H1 (cell line): ENCODE measurements at regions not wholly inside any gene's neighbourhood (a gene's known extent, or its start where the extent isn't known, plus 50 kb on each side); places are given as distances from the start of the nearest gene placed in this dataset.

Experiments used
- CTCF ChIA-PET: fragments of 300-600 bp; sonication (Branson Sonifier 250); formaldehyde crosslinking; loops from one replicate; lab custom pipeline; 2021; ENCODE audit not compliant: partially characterized antibody; lab: Charles Lee
- POLR2A ChIA-PET: fragments of 300-600 bp; sonication (Branson Sonifier 250); formaldehyde crosslinking; loops from one replicate; lab custom pipeline; 2021; ENCODE audit warnings: inconsistent platforms; ENCODE audit not compliant: partially characterized antibody; lab: Charles Lee
- DNase-seq, 2 experiments: peaks; one replicate each; pipeline versions ENCODE4 v3.0.0 to v3.0.0-alpha.2; 2010 to 2022; ENCODE audit warnings: low spot score in 2 of 2, low read depth in 1 of 2, mixed read lengths in 1 of 2
- FAIRE-seq: peaks from 2 replicates; lab custom pipeline; 2011; peaks lifted over from hg19 to GRCh38; lab: Jason Lieb, UNC
- H2AFZ ChIP-seq: 2 replicates; pipeline ENCODE4 v1.8.1; 2012; ENCODE audit warnings: low read length, inconsistent platforms
- H2AK5ac ChIP-seq: 2 replicates; pipeline ENCODE4 v1.6.1; 2013; ENCODE audit warnings: low read depth, low read length
- H2BK120ac ChIP-seq: replicated peaks from 2 replicates; pipeline ENCODE3; 2013; ENCODE audit warnings: low read depth, low read length, inconsistent platforms
- H2BK12ac ChIP-seq: 2 replicates; pipeline ENCODE4 v1.6.1; 2013; ENCODE audit warnings: low read depth, low read length
- H2BK15ac ChIP-seq: 2 replicates; pipeline ENCODE4 v1.6.1; 2013; ENCODE audit warnings: low read length
- H2BK20ac ChIP-seq: 2 replicates; pipeline ENCODE4 v1.6.1; 2013; ENCODE audit warnings: low read length
- H2BK5ac ChIP-seq: 2 replicates; pipeline ENCODE4 v1.6.1; 2013; ENCODE audit warnings: low read depth, low read length
- H3K14ac ChIP-seq: 2 replicates; pipeline ENCODE4 v1.6.1; 2013; ENCODE audit warnings: inconsistent platforms; ENCODE audit not compliant: insufficient read length
- H3K18ac ChIP-seq: 2 replicates; pipeline ENCODE4 v1.6.1; 2013; ENCODE audit warnings: low read length; ENCODE audit errors: extremely low read depth
- H3K23ac ChIP-seq: 2 replicates; pipeline ENCODE4 v1.6.1; 2013; ENCODE audit warnings: inconsistent platforms; ENCODE audit not compliant: insufficient read length
- H3K23me2 ChIP-seq: 2 replicates; pipeline ENCODE4 v1.6.1; 2013; ENCODE audit warnings: low read depth, low read length
- H3K27ac ChIP-seq: 2 replicates; pipeline ENCODE4 v1.6.1; 2011; ENCODE audit warnings: low read depth, low read length, inconsistent platforms
- H3K27me3 ChIP-seq, 4 experiments: replicated peaks in 1 of 4; 1 replicate in 1 of 4; 2 replicates in 3 of 4; pipeline versions ENCODE4 v1.6.1 to v1.8.1; 2011 to 2013; ENCODE audit warnings: low read length in 3 of 4, mild to moderate bottlenecking in 3 of 4, inconsistent platforms in 2 of 4, mixed read lengths in 2 of 4, moderate library complexity in 1 of 4; ENCODE audit not compliant: control insufficient read depth in 3 of 4, insufficient read depth in 3 of 4; ENCODE audit errors: extremely low read depth in 1 of 4
- H3K36me3 ChIP-seq, 4 experiments: 2 replicates each; pipeline versions ENCODE4 v1.6.1 to v1.8.1; 2011 to 2013; ENCODE audit warnings: mild to moderate bottlenecking in 4 of 4, low read length in 3 of 4, moderate library complexity in 2 of 4, control low read depth in 1 of 4, inconsistent platforms in 1 of 4; ENCODE audit not compliant: insufficient read depth in 4 of 4, control insufficient read depth in 2 of 4
- H3K4ac ChIP-seq: replicated peaks from 2 replicates; pipeline ENCODE3; 2013; ENCODE audit warnings: low read length, low read depth, mixed read lengths, inconsistent platforms; ENCODE audit not compliant: insufficient read length
- H3K4me1 ChIP-seq, 4 experiments: replicated peaks in 1 of 4; 1 replicate in 1 of 4; 2 replicates in 3 of 4; pipeline versions ENCODE4 v1.6.1 to v1.8.1; 2011 to 2013; ENCODE audit warnings: low read length in 3 of 4, inconsistent platforms in 2 of 4, mixed read lengths in 1 of 4; ENCODE audit not compliant: insufficient read depth in 4 of 4, control insufficient read depth in 3 of 4
- H3K4me2 ChIP-seq, 2 experiments: 2 replicates each; pipeline versions ENCODE4 v1.6.1 to v1.8.1; 2011 to 2013; ENCODE audit warnings: low read depth in 2 of 2, low read length in 2 of 2, control low read depth in 1 of 2, inconsistent platforms in 1 of 2, mild to moderate bottlenecking in 1 of 2; ENCODE audit not compliant: insufficient read depth in 1 of 2
- H3K4me3 ChIP-seq, 4 experiments: fragments of 200-600, 300-600 bp in 1 of 4; sonication (generic), shearing (Covaris generic), sonication (Bioruptor Twin) in 1 of 4; 2 replicates each; pipeline versions ENCODE4 v1.5.1 to v1.8.1; 2011 to 2016; ENCODE audit warnings: low read length in 4 of 4, low read depth in 3 of 4, control low read depth in 2 of 4, inconsistent platforms in 2 of 4, mild to moderate bottlenecking in 2 of 4, mixed read lengths in 1 of 4, moderate library complexity in 1 of 4; ENCODE audit not compliant: insufficient read depth in 2 of 4; ENCODE audit errors: extremely low read depth in 1 of 4
- H3K56ac ChIP-seq: replicated peaks from 2 replicates; pipeline ENCODE3; 2013; ENCODE audit warnings: low read depth, mild to moderate bottlenecking, mixed read lengths, low read length, inconsistent platforms; ENCODE audit not compliant: insufficient read length
- H3K79me1 ChIP-seq: 2 replicates; pipeline ENCODE4 v1.6.1; 2013; ENCODE audit warnings: low read depth, low read length, control low read depth
- H3K79me2 ChIP-seq, 2 experiments: 2 replicates each; pipeline versions ENCODE4 v1.6.1 to v1.8.1; 2012 to 2013; ENCODE audit warnings: low read length in 2 of 2, mild to moderate bottlenecking in 2 of 2, inconsistent platforms in 1 of 2; ENCODE audit not compliant: insufficient read depth in 2 of 2, control insufficient read depth in 1 of 2
- H3K9ac ChIP-seq, 4 experiments: replicated peaks in 1 of 4; 1 replicate in 1 of 4; 2 replicates in 3 of 4; pipeline versions ENCODE4 v1.6.1 to v1.8.1; 2011 to 2013; ENCODE audit warnings: low read depth in 3 of 4, low read length in 3 of 4, control low read depth in 2 of 4, mild to moderate bottlenecking in 2 of 4, moderate library complexity in 2 of 4, inconsistent platforms in 1 of 4; ENCODE audit errors: extremely low read depth in 1 of 4
- H3K9me3 ChIP-seq, 2 experiments: 2 replicates each; pipeline versions ENCODE4 v1.6.1 to v1.8.1; 2012 to 2013; ENCODE audit warnings: mild to moderate bottlenecking in 2 of 2, moderate library complexity in 2 of 2, control low read depth in 1 of 2, inconsistent platforms in 1 of 2, low read depth in 1 of 2, low read length in 1 of 2, mixed read lengths in 1 of 2; ENCODE audit not compliant: insufficient read depth in 2 of 2
- H4K20me1 ChIP-seq, 2 experiments: replicated peaks in 1 of 2; 2 replicates each; pipeline versions ENCODE3 to v1.8.1; 2011 to 2013; ENCODE audit warnings: inconsistent platforms in 2 of 2, low read length in 2 of 2, mild to moderate bottlenecking in 1 of 2; ENCODE audit not compliant: insufficient read depth in 2 of 2, control insufficient read depth in 1 of 2
- H4K5ac ChIP-seq: 2 replicates; pipeline ENCODE4 v1.6.1; 2013; ENCODE audit warnings: low read length, low read depth, mixed read lengths, inconsistent platforms; ENCODE audit not compliant: insufficient read length
- H4K8ac ChIP-seq: 2 replicates; pipeline ENCODE4 v1.8.0; 2013; ENCODE audit warnings: mild to moderate bottlenecking, moderate library complexity, low read length, inconsistent platforms; ENCODE audit not compliant: insufficient read depth; ENCODE audit errors: extremely low read depth
- H4K91ac ChIP-seq: replicated peaks from 2 replicates; pipeline ENCODE3; 2013; ENCODE audit warnings: low read length, mixed read lengths, inconsistent platforms; ENCODE audit not compliant: insufficient read length
- ASH2L ChIP-seq: fragments of 200-600, 300-600 bp; sonication (generic); IDR thresholded peaks from one replicate; pipeline ENCODE4 v1.7.1; 2017; ENCODE audit warnings: low read length
- WGBS, 2 experiments: shearing (Covaris generic) in 1 of 2; methylation state at CpG; one replicate each; pipeline versions ENCODE4 v1.1.6 to v1.1.7; 2013 to 2015; ENCODE audit warnings: low lambda C conversion rate in 2 of 2, mixed read lengths in 2 of 2, inconsistent platforms in 1 of 2, low coverage in 1 of 2, missing lambda C conversion rate in 1 of 2; ENCODE audit not compliant: insufficient replicate concordance in 2 of 2, insufficient coverage in 1 of 2, insufficient read length in 1 of 2; ENCODE audit errors: extremely low coverage in 1 of 2, missing lambda C conversion rate in 1 of 2; 5-methylcytosine and 5-hydroxymethylcytosine counted together

- Histone ChIP-seq H4K20me1 (no peaks in the 10 kb centered on the region), H3K79me2 (no peaks in the 10 kb centered on the region), H3K18ac (no peak overlapping the region), H2AK5ac (no peak overlapping the region), H3K23me2 (no peaks in the 10 kb centered on the region), H3K27ac (no peak overlapping the region), H4K8ac (no peak overlapping the region), H3K23ac (no peak overlapping the region), H4K91ac (no peak overlapping the region), H3K4me3 (no peak overlapping the region), H2BK5ac (no peak overlapping the region), H4K5ac (no peak overlapping the region), H2BK20ac (no peak overlapping the region), H3K4me2 (no peak overlapping the region), H3K4me1 (peaks cover 0 to 10% (median under 1%) of the 10 kb centered on the region in 4 experiments; a peak in 2 of 7 replicates), H3K56ac (no peak overlapping the region), H3K9ac (no peak overlapping the region), H3K14ac (no peak overlapping the region), H3K9me3 (no peaks in the 10 kb centered on the region), H3K27me3 (no peaks in the 10 kb centered on the region; a peak in 1 of 7 replicates), H2BK12ac (no peak overlapping the region; the same call in 1 of the 2 replicates), H2BK15ac (no peak overlapping the region), H2BK120ac (no peak overlapping the region), H3K4ac (no peak overlapping the region), H3K79me1 (no peaks in the 10 kb centered on the region), H2AFZ (no peak overlapping the region), H3K36me3 (no peaks in the 10 kb centered on the region)
- FAIRE-seq, result no peak
- DNase-seq, result no peak
- 81% methylated on average over 5 of the region's 6 CpGs; no CpG with 5 or more reads in 1 of the 2 experiments for WGBS, 2 experiments
- ChIA-PET POLR2A (no interaction called here), CTCF (interaction anchor here (1.0 to 2.8 kb wide), 7 partner anchors 12 to 255 kb away, joined by 3 to 14 read pairs (median 4); no protein-coding TSS in a partner anchor)
- TF ChIP-seq ASH2L, result no peak
Measured at GRCh38 chr14:100639280-100639679, 52.1 kb upstream of the BEGAIN start.
